ENCODE measurements at regions not wholly inside any gene's neighbourhood (a gene's known extent, or its start where the extent isn't known, plus 50 kb on each side); places are given as distances from the start of the nearest gene placed in this dataset.

DNA sequence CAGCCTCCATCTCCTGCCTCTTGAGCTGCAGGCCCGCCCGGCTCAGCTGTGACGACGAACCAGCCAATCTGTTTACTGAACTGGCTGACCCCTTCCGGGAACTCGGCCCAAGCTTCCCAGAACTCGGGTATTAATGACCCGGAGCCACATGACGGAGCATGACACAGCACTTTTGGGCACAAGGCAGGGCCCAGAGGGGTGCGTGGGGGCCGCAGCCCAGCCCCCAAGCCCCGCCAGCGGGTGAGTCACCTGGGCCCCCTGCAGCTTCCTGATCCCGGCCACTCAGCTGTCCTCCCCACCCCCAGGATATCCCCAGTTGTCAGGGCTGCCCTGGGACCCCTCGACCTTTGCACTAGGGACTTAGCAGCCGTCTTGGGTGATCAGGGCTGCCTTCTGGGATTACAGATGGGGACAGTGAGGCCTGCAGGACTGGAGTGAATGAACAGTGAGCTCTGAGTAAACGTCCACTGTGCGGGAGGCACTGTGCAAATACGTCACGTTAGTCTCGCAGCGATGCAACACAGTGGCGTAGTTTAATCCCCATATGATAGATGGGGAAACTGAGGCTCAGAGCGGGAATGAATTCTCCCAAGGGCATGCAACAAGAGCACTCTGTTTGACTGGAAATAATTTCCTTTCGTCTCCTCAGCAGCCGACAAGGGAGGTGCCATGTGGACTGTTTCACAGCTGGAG is 102.1 kb downstream of the CEBPB start (continued):
- TF ChIP-seq TRIM24 (IDR thresholded peaks at IDR 0.05) = peak; percentile 86 to 93
- peak; percentile 93 for TF ChIP-seq NR2C1 (IDR thresholded peaks at IDR 0.05)
- peak; percentile 94 for TF ChIP-seq NR2C1 (tag; IDR thresholded peaks at IDR 0.05)
- TF ChIP-seq LEF1 (IDR thresholded peaks at IDR 0.05) = peak; percentile 95
- TF ChIP-seq SMAD3 (CRISPR knock-in tag; conservative IDR thresholded peaks at IDR 0.05) = peak; percentile 57; the same call in 1 of the 2 replicates
- peak; percentile 98 for TF ChIP-seq MAFF (IDR thresholded peaks at IDR 0.05; ENCODE audit: low read length)
- peak in 1 of 2 experiments; percentile 36; a peak in 1 of 4 replicates for TF ChIP-seq SIX5 (IDR thresholded peaks at IDR 0.05; ENCODE audit: borderline replicate concordance in 1 of 2, insufficient read depth in 1 of 2, low read depth in 1 of 2, low read length in 2 of 2)
- TF ChIP-seq, protein P1, sequence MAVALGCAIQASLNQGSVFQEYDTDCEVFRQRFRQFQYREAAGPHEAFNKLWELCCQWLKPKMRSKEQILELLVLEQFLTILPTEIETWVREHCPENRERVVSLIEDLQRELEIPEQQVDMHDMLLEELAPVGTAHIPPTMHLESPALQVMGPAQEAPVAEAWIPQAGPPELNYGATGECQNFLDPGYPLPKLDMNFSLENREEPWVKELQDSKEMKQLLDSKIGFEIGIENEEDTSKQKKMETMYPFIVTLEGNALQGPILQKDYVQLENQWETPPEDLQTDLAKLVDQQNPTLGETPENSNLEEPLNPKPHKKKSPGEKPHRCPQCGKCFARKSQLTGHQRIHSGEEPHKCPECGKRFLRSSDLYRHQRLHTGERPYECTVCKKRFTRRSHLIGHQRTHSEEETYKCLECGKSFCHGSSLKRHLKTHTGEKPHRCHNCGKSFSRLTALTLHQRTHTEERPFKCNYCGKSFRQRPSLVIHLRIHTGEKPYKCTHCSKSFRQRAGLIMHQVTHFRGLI (CRISPR knock-in tag; IDR thresholded peaks at IDR 0.05) = peak; percentile 85; the same call in 1 of the 2 replicates
- TF ChIP-seq SMARCB1 (IDR thresholded peaks at IDR 0.05; ENCODE audit: insufficient read length, low read depth) = no peak
- peak in 1 of 2 experiments; percentile 49; a peak in 1 of 4 replicates for TF ChIP-seq CSDE1 (IDR thresholded peaks at IDR 0.05)
- TF ChIP-seq, protein P2, sequence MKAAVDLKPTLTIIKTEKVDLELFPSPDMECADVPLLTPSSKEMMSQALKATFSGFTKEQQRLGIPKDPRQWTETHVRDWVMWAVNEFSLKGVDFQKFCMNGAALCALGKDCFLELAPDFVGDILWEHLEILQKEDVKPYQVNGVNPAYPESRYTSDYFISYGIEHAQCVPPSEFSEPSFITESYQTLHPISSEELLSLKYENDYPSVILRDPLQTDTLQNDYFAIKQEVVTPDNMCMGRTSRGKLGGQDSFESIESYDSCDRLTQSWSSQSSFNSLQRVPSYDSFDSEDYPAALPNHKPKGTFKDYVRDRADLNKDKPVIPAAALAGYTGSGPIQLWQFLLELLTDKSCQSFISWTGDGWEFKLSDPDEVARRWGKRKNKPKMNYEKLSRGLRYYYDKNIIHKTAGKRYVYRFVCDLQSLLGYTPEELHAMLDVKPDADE (conservative IDR thresholded peaks at IDR 0.05; ENCODE audit: control insufficient read depth, low read depth, low read length) = no peak; the same call in 1 of the 2 replicates
- TF ChIP-seq NELFE (IDR thresholded peaks at IDR 0.05; ENCODE audit: insufficient read depth, insufficient read length) = no peak
- no peak for TF ChIP-seq SP2 (IDR thresholded peaks at IDR 0.05; ENCODE audit: extremely low read depth, low read depth, low read length, poor library complexity, severe bottlenecking)
- TF ChIP-seq, protein P3, sequence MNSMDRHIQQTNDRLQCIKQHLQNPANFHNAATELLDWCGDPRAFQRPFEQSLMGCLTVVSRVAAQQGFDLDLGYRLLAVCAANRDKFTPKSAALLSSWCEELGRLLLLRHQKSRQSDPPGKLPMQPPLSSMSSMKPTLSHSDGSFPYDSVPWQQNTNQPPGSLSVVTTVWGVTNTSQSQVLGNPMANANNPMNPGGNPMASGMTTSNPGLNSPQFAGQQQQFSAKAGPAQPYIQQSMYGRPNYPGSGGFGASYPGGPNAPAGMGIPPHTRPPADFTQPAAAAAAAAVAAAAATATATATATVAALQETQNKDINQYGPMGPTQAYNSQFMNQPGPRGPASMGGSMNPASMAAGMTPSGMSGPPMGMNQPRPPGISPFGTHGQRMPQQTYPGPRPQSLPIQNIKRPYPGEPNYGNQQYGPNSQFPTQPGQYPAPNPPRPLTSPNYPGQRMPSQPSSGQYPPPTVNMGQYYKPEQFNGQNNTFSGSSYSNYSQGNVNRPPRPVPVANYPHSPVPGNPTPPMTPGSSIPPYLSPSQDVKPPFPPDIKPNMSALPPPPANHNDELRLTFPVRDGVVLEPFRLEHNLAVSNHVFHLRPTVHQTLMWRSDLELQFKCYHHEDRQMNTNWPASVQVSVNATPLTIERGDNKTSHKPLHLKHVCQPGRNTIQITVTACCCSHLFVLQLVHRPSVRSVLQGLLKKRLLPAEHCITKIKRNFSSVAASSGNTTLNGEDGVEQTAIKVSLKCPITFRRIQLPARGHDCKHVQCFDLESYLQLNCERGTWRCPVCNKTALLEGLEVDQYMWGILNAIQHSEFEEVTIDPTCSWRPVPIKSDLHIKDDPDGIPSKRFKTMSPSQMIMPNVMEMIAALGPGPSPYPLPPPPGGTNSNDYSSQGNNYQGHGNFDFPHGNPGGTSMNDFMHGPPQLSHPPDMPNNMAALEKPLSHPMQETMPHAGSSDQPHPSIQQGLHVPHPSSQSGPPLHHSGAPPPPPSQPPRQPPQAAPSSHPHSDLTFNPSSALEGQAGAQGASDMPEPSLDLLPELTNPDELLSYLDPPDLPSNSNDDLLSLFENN (IDR thresholded peaks at IDR 0.05; ENCODE audit: low read depth in 2 of 2, low read length in 2 of 2) = peak in 1 of 2 experiments; percentile 77; a peak in 2 of 4 replicates
- TF ChIP-seq ZNF717 (CRISPR knock-in tag; IDR thresholded peaks at IDR 0.05) = 0 out of 2 replicates have a peak, but pooled peaks have one; percentile 63
- peak; percentile 48; the same call in 1 of the 2 replicates for TF ChIP-seq TGIF2 (CRISPR knock-in tag; IDR thresholded peaks at IDR 0.05)
- TF ChIP-seq, protein P4, sequence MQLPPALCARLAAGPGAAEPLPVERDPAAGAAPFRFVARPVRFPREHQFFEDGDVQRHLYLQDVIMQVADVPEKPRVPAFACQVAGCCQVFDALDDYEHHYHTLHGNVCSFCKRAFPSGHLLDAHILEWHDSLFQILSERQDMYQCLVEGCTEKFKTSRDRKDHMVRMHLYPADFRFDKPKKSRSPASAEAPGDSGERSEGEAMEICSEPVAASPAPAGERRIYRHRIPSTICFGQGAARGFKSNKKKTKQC (CRISPR knock-in tag; IDR thresholded peaks at IDR 0.05) = peak; percentile 77
- TF ChIP-seq, protein P5, sequence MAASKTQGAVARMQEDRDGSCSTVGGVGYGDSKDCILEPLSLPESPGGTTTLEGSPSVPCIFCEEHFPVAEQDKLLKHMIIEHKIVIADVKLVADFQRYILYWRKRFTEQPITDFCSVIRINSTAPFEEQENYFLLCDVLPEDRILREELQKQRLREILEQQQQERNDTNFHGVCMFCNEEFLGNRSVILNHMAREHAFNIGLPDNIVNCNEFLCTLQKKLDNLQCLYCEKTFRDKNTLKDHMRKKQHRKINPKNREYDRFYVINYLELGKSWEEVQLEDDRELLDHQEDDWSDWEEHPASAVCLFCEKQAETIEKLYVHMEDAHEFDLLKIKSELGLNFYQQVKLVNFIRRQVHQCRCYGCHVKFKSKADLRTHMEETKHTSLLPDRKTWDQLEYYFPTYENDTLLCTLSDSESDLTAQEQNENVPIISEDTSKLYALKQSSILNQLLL (CRISPR knock-in tag; IDR thresholded peaks at IDR 0.05; ENCODE audit: borderline replicate concordance) = no peak
- no peak for TF ChIP-seq SRSF1 (IDR thresholded peaks at IDR 0.05; ENCODE audit: low read depth, low read length)
- no peak for TF ChIP-seq NFATC3 (IDR thresholded peaks at IDR 0.05)
- TF ChIP-seq TARDBP (IDR thresholded peaks at IDR 0.05) = peak; percentile 89

Measured in K562 (cell line).